ENCODE measurements at regions not wholly inside any gene's neighbourhood (a gene's known extent, or its start where the extent isn't known, plus 50 kb on each side); places are given as distances from the start of the nearest gene placed in this dataset.

GRCh38 chr10:22766693-22767092 lies 52.3 kb upstream of the PIP4K2A start:
- no peak for DNase-seq (ENCODE audit: low spot score)

- DNase-seq (ENCODE audit: low spot score), result no peak
Measured at GRCh38 chr10:22765660-22766547, 51.5 kb upstream of the PIP4K2A start.

GRCh38 chr10:22764639-22765038 lies 50.3 kb upstream of the PIP4K2A start:
- no peak for DNase-seq (ENCODE audit: low spot score)

Data from COLO829 (cell line).